H1 (cell line): ENCODE measurements at regions not wholly inside any gene's neighbourhood (a gene's known extent, or its start where the extent isn't known, plus 50 kb on each side); places are given as distances from the start of the nearest gene placed in this dataset.

Experiments used
- BACH1 ChIP-seq: IDR thresholded peaks from 2 replicates; pipeline ENCODE4 v1.6.1; 2012; ENCODE audit warnings: low read length, improper control_type of control experiment
- CREB1 ChIP-seq: IDR thresholded peaks from 2 replicates; pipeline ENCODE4 v1.6.1; 2012; ENCODE audit warnings: inconsistent platforms
- EP300 ChIP-seq, 2 experiments: IDR thresholded peaks; 1 replicate in 1 of 2; 2 replicates in 1 of 2; pipeline ENCODE4 v1.6.1; 2011 to 2012; ENCODE audit warnings: low read depth in 2 of 2, low read length in 2 of 2, mild to moderate bottlenecking in 2 of 2, borderline replicate concordance in 1 of 2, inconsistent platforms in 1 of 2, moderate library complexity in 1 of 2
- GABPA ChIP-seq: IDR thresholded peaks from 2 replicates; pipeline ENCODE4 v1.6.1; 2011; ENCODE audit warnings: mild to moderate bottlenecking, low read length, moderate library complexity, borderline replicate concordance; ENCODE audit not compliant: insufficient read depth
- PHF8 ChIP-seq: fragments of 200-600 bp; sonication (generic); conservative IDR thresholded peaks from 2 replicates; pipeline ENCODE4 v1.7.1; 2012; ENCODE audit warnings: low read depth, mild to moderate bottlenecking, inconsistent platforms, low read length, moderate library complexity
- RXRA ChIP-seq: IDR thresholded peaks from 2 replicates; pipeline ENCODE4 v1.6.1; 2011; ENCODE audit warnings: low read depth, mild to moderate bottlenecking, low read length, moderate library complexity; ENCODE audit not compliant: insufficient read depth
- TEAD4 ChIP-seq: IDR thresholded peaks from 2 replicates; pipeline ENCODE4 v1.6.1; 2012; ENCODE audit warnings: low read depth, low read length, inconsistent platforms, mixed read lengths

GRCh38 chr16:51797669-51798259 lies 646.7 kb upstream of the SALL1 start (continued):
- TF ChIP-seq TEAD4 (no peak), BACH1 (no peak), EP300 (IDR thresholded peaks at IDR 0.05; ENCODE audit: borderline replicate concordance in 1 of 2, low read depth in 2 of 2, low read length in 2 of 2) (no peak), PHF8 (no peak), GABPA (no peak), CREB1 (no peak), RXRA (no peak)
